ENCODE measurements at regions not wholly inside any gene's neighbourhood (a gene's known extent, or its start where the extent isn't known, plus 50 kb on each side); places are given as distances from the start of the nearest gene placed in this dataset.

DNA sequence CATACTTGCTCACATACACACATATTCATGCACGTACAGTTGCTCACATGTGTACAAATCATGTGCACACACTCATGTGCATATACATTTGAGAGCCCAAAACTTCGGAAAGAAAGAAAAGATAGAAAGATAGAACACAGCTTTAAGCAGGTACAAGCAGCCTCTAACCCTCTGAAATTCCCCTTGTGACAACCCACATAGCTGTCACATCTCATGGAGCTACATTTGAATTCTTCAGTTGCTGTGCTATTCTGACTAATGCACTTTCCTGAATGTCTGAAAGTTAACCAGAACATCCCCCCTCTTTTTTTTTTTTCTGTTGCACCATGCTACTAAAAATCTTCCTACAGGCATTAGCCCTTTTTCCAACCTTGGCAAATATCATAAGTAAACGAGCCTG, 51.9 kb upstream of the KCNA5 start:
- H3K9me3 Mint-ChIP-seq = no peaks in the 10 kb centered on the region
- H3K27ac Mint-ChIP-seq = no peak overlapping the region
- H3K36me3 Mint-ChIP-seq = no peaks in the 10 kb centered on the region
- TF ChIP-seq, protein P1, sequence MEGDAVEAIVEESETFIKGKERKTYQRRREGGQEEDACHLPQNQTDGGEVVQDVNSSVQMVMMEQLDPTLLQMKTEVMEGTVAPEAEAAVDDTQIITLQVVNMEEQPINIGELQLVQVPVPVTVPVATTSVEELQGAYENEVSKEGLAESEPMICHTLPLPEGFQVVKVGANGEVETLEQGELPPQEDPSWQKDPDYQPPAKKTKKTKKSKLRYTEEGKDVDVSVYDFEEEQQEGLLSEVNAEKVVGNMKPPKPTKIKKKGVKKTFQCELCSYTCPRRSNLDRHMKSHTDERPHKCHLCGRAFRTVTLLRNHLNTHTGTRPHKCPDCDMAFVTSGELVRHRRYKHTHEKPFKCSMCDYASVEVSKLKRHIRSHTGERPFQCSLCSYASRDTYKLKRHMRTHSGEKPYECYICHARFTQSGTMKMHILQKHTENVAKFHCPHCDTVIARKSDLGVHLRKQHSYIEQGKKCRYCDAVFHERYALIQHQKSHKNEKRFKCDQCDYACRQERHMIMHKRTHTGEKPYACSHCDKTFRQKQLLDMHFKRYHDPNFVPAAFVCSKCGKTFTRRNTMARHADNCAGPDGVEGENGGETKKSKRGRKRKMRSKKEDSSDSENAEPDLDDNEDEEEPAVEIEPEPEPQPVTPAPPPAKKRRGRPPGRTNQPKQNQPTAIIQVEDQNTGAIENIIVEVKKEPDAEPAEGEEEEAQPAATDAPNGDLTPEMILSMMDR (conservative IDR thresholded peaks at IDR 0.05) = no peak
- DNase-seq (ENCODE audit: extremely low spot score, unreplicated experiment) = no peak
- H3K27me3 Mint-ChIP-seq = peaks cover 79% of the 10 kb centered on the region
- H3K4me1 Mint-ChIP-seq (ENCODE audit: unreplicated experiment) = no peaks in the 10 kb centered on the region
- no peak overlapping the region for H3K4me3 Mint-ChIP-seq

DNA sequence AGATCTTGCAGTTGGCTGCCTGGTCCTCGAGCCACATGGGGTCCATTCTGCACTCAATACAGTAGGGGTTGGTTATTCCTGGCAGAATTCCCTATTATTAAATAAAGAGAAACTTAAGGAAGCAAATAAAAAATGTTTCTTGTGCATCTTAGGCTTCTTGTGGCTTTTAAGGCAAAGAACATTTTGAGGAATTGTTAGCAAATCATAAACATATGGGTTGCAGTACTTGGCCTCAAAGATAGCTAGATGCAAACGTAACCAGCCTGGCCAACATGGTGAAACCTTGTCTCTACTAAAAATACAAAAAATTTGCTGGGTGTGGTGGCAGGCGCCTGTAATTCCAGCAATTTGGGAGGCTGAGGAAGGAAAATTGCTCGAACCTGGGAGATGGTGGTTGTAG, 50.8 kb upstream of the KCNA5 start:
- peaks cover 78% of the 10 kb centered on the region for H3K27me3 Mint-ChIP-seq
- H3K27ac Mint-ChIP-seq = no peak overlapping the region
- TF ChIP-seq, protein P1 (conservative IDR thresholded peaks at IDR 0.05) = no peak
- no peak overlapping the region for H3K4me3 Mint-ChIP-seq
- no peaks in the 10 kb centered on the region for H3K4me1 Mint-ChIP-seq (ENCODE audit: unreplicated experiment)
- no peak for DNase-seq (ENCODE audit: extremely low spot score, unreplicated experiment)
- no peaks in the 10 kb centered on the region for H3K36me3 Mint-ChIP-seq
- no peaks in the 10 kb centered on the region for H3K9me3 Mint-ChIP-seq

Data from type B pancreatic cell (in vitro differentiated cells).